Esophagus (tissue), 2 donors: ENCODE measurements at regions not wholly inside any gene's neighbourhood (a gene's known extent, or its start where the extent isn't known, plus 50 kb on each side); places are given as distances from the start of the nearest gene placed in this dataset.
A peak's percentile ranks its signal among the peaks of the same experiment; 100 is the strongest.

Experiments used
- H3K27ac ChIP-seq, 2 donors: one replicate each; pipeline ENCODE4 v1.5.1; 2013; ENCODE audit warnings: low read depth in 2 of 2, mild to moderate bottlenecking in 2 of 2, inconsistent platforms in 1 of 2, low read length in 1 of 2, moderate library complexity in 1 of 2
- H3K27me3 ChIP-seq, 2 donors: one replicate each; pipeline ENCODE4 v1.6.1; 2013; ENCODE audit warnings: low read length in 2 of 2, control low read depth in 1 of 2, mild to moderate bottlenecking in 1 of 2; ENCODE audit not compliant: insufficient read depth in 2 of 2, control insufficient read depth in 1 of 2
- H3K36me3 ChIP-seq, 2 donors: one replicate each; pipeline ENCODE4 v1.6.1; 2013; ENCODE audit warnings: low read length in 1 of 2; ENCODE audit not compliant: control insufficient read depth in 2 of 2, insufficient read depth in 2 of 2
- H3K4me1 ChIP-seq, 2 donors: one replicate each; pipeline ENCODE4 v1.6.1; 2013; ENCODE audit warnings: low read length in 1 of 2; ENCODE audit not compliant: control insufficient read depth in 2 of 2, insufficient read depth in 2 of 2
- H3K4me3 ChIP-seq, 2 donors: one replicate each; pipeline ENCODE4 v1.5.1; 2013; ENCODE audit warnings: low read length in 2 of 2, mild to moderate bottlenecking in 2 of 2, low read depth in 1 of 2, moderate library complexity in 1 of 2
- H3K9me3 ChIP-seq, 2 donors: one replicate each; pipeline ENCODE4 v1.6.1; 2013; ENCODE audit warnings: mild to moderate bottlenecking in 2 of 2, low read depth in 1 of 2, low read length in 1 of 2, moderate library complexity in 1 of 2; ENCODE audit not compliant: control insufficient read depth in 2 of 2, insufficient read depth in 1 of 2
- WGBS, 2 donors: extraction: QIAGEN DNeasy Blood & Tissue Kit; methylation state at CpG; one replicate each; pipeline ENCODE4 v1.1.7; 2013; 5-methylcytosine and 5-hydroxymethylcytosine counted together
- donor health status: healthy with polysubstance abuse.
- donor health status: Bipolar disorder and iron deficiency.

- Histone ChIP-seq H3K4me3 (no peak overlapping the region), H3K27me3 (no peaks in the 10 kb centered on the region)
- WGBS, 2 donors, result 92 to 94% methylated on average over 6 of the region's 6 CpGs
Observed at GRCh38 chr2:145755019-145755837, 1235.3 kb upstream of the ZEB2 start.

GRCh38 chr2:145753966-145754365 lies 1234.0 kb upstream of the ZEB2 start:
- WGBS, 2 donors, result 80% methylated on average over 3 of the region's 3 CpGs
- Histone ChIP-seq H3K4me1 (peaks cover 0 to 4% of the 10 kb centered on the region in 2 donors), H3K36me3 (no peaks in the 10 kb centered on the region), H3K27me3 (no peaks in the 10 kb centered on the region), H3K27ac (no peak overlapping the region), H3K9me3 (no peaks in the 10 kb centered on the region), H3K4me3 (no peak overlapping the region)

More at GRCh38 chr2:145755019-145755837, 1235.3 kb upstream of the ZEB2 start:
- Histone ChIP-seq H3K4me1 (peaks cover 0 to 4% of the 10 kb centered on the region in 2 donors), H3K36me3 (no peaks in the 10 kb centered on the region), H3K9me3 (no peaks in the 10 kb centered on the region), H3K27ac (no peak overlapping the region)

- H3K4me1 ChIP-seq, result peaks cover 0 to 4% of the 10 kb centered on the region in 2 donors
- H3K36me3 ChIP-seq, result no peaks in the 10 kb centered on the region
- H3K4me3 ChIP-seq, result no peak overlapping the region
- H3K9me3 ChIP-seq, result no peaks in the 10 kb centered on the region
- no peaks in the 10 kb centered on the region for H3K27me3 ChIP-seq
- no peak overlapping the region for H3K27ac ChIP-seq
- WGBS, 2 donors, result 63 to 69% methylated on average over 6 of the region's 6 CpGs
Observed at GRCh38 chr2:145753041-145753608, 1233.2 kb upstream of the ZEB2 start.

GRCh38 chr2:145752091-145752806 lies 1232.3 kb upstream of the ZEB2 start:
- Histone ChIP-seq H3K27ac (peak overlapping the region in 1 of 2 donors; percentile 29), H3K4me1 (peaks cover 0 to 4% of the 10 kb centered on the region in 2 donors), H3K36me3 (no peaks in the 10 kb centered on the region), H3K27me3 (no peaks in the 10 kb centered on the region), H3K9me3 (no peaks in the 10 kb centered on the region), H3K4me3 (no peak overlapping the region)
- 17 to 25% methylated on average over 5 of the region's 5 CpGs for WGBS, 2 donors

- H3K9me3 ChIP-seq, result no peaks in the 10 kb centered on the region
- peaks cover 0 to 4% of the 10 kb centered on the region in 2 donors for H3K4me1 ChIP-seq
- H3K36me3 ChIP-seq, result no peaks in the 10 kb centered on the region
- no peak overlapping the region for H3K4me3 ChIP-seq
- 57 to 58% methylated on average over 6 of the region's 6 CpGs for WGBS, 2 donors
- H3K27me3 ChIP-seq, result no peaks in the 10 kb centered on the region
- peak overlapping the region in 1 of 2 donors; percentile 29 for H3K27ac ChIP-seq
Observed at GRCh38 chr2:145751629-145752028, 1231.7 kb upstream of the ZEB2 start.

- WGBS, 2 donors, result 59 to 61% methylated on average over 1 of the region's 1 CpG
- peaks cover 0 to 4% of the 10 kb centered on the region in 2 donors for H3K4me1 ChIP-seq
Observed at GRCh38 chr2:145751155-145751554, 1231.2 kb upstream of the ZEB2 start.

GRCh38 chr2:145750612-145751011 lies 1230.7 kb upstream of the ZEB2 start:
- no peak overlapping the region for H3K4me3 ChIP-seq
- H3K4me1 ChIP-seq, result peaks cover 0 to 4% of the 10 kb centered on the region in 2 donors
- WGBS, 2 donors, result 79 to 80% methylated on average over 4 of the region's 4 CpGs
- H3K9me3 ChIP-seq, result no peaks in the 10 kb centered on the region
- H3K36me3 ChIP-seq, result no peaks in the 10 kb centered on the region
- H3K27ac ChIP-seq, result no peak overlapping the region
- no peaks in the 10 kb centered on the region for H3K27me3 ChIP-seq

More at GRCh38 chr2:145751155-145751554, 1231.2 kb upstream of the ZEB2 start:
- Histone ChIP-seq H3K27ac (no peak overlapping the region), H3K9me3 (no peaks in the 10 kb centered on the region), H3K36me3 (no peaks in the 10 kb centered on the region), H3K4me3 (no peak overlapping the region), H3K27me3 (no peaks in the 10 kb centered on the region)

- H3K4me1 ChIP-seq, result peaks cover 0 to 4% of the 10 kb centered on the region in 2 donors
- 52 to 54% methylated on average over 2 of the region's 2 CpGs for WGBS, 2 donors
- no peaks in the 10 kb centered on the region for H3K9me3 ChIP-seq
- no peaks in the 10 kb centered on the region for H3K36me3 ChIP-seq
- no peak overlapping the region for H3K4me3 ChIP-seq
- no peak overlapping the region for H3K27ac ChIP-seq
- no peaks in the 10 kb centered on the region for H3K27me3 ChIP-seq
Observed at GRCh38 chr2:145750144-145750543, 1230.2 kb upstream of the ZEB2 start.

GRCh38 chr2:145749556-145749955 lies 1229.6 kb upstream of the ZEB2 start:
- Histone ChIP-seq H3K9me3 (no peaks in the 10 kb centered on the region), H3K36me3 (no peaks in the 10 kb centered on the region), H3K27me3 (no peaks in the 10 kb centered on the region), H3K4me3 (no peak overlapping the region), H3K27ac (no peak overlapping the region), H3K4me1 (peaks cover 0 to 4% of the 10 kb centered on the region in 2 donors)
- WGBS, 2 donors, result 70 to 75% methylated on average over 1 of the region's 1 CpG
